ENCODE measurements at regions not wholly inside any gene's neighbourhood (a gene's known extent, or its start where the extent isn't known, plus 50 kb on each side); places are given as distances from the start of the nearest gene placed in this dataset.

- no peak for TF ChIP-seq CTCF (IDR thresholded peaks at IDR 0.05; ENCODE audit: control insufficient read depth, extremely low read depth, insufficient read depth)
- peak overlapping the region; percentile 14; the same call in 1 of the 2 replicates for H3K4me3 ChIP-seq (ENCODE audit: low read depth, low read length)
- DNase-seq (ENCODE audit: low read depth) = peak; percentile 50
These were observed 140.4 kb downstream of the TUSC1 start for GRCh38 chr9:25537808-25538207.

DNA sequence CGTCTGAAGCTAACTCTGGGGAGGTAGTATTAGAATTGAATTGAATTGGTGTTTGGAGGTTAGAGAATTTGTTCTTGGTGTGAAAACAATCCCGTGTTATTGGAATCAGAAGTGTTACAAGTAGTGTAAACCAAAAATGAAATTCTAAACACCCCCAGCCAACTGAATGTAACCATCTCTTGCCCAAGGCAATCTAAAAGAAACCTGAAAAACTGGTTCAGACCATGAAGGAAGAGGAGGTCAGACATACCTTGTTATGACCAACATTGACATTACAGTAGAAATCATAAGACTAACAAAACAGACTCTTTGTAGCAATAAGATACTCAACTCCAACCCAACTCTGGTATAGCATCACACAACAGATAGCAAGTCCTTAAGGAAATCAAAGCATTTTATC is 159.0 kb downstream of the TUSC1 start:
- peak; percentile 50 for DNase-seq (ENCODE audit: low read depth)
- TF ChIP-seq CTCF (IDR thresholded peaks at IDR 0.05; ENCODE audit: control insufficient read depth, extremely low read depth, insufficient read depth) = no peak
- H3K4me3 ChIP-seq (ENCODE audit: low read depth, low read length) = no peak overlapping the region

DNA sequence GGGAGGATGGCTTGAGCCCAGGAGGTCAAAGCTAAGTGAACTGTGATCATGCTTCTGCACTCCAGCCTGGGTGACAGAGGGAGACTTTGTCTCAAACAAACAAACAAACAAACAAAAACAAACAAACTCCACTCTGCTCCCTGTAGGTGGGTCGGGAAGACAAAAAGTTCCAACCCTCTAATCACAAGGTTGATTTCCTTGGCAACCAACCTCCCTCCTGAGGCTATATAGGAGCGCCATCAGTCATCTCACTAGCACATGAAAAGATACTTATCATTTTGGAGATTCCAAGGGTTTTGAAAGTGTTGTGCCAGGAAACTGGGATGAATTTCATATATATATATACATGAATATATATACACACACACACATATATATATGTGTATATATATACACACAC is 160.5 kb downstream of the TUSC1 start:
- TF ChIP-seq CTCF (IDR thresholded peaks at IDR 0.05; ENCODE audit: control insufficient read depth, extremely low read depth, insufficient read depth) = no peak
- no peak for DNase-seq (ENCODE audit: low read depth)
- no peak overlapping the region for H3K4me3 ChIP-seq (ENCODE audit: low read depth, low read length)

GRCh38 chr9:25513509-25514033 is 164.7 kb downstream of the TUSC1 start:
- no peak for DNase-seq (ENCODE audit: low read depth)

DNA sequence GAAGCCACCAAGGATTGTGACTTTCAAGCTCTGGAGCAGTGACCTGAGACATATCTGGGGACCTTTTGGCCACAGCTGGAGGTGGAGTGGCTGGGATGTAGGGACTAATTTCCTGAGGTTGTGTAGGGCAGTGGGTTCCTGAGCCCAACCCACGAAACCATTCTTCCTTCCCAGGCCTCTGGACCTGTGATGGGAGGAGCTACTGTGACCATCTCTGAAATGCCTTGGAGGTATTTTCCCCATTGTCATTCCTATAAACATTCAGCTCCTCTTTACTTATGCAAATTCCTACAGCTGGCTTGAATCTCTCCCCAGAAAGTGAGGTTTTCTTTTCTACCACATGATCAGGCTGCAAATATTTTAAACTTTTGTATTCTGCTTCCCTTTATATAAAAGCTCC is 172.6 kb downstream of the TUSC1 start:
- TF ChIP-seq CTCF (IDR thresholded peaks at IDR 0.05; ENCODE audit: control insufficient read depth, extremely low read depth, insufficient read depth) = no peak
- no peak for DNase-seq (ENCODE audit: low read depth)
- H3K4me3 ChIP-seq (ENCODE audit: low read depth, low read length) = no peak overlapping the region

More at GRCh38 chr9:25513509-25514033, 164.7 kb downstream of the TUSC1 start:
- no peak overlapping the region for H3K4me3 ChIP-seq (ENCODE audit: low read depth, low read length)
- TF ChIP-seq CTCF (IDR thresholded peaks at IDR 0.05; ENCODE audit: control insufficient read depth, extremely low read depth, insufficient read depth) = no peak

DNA sequence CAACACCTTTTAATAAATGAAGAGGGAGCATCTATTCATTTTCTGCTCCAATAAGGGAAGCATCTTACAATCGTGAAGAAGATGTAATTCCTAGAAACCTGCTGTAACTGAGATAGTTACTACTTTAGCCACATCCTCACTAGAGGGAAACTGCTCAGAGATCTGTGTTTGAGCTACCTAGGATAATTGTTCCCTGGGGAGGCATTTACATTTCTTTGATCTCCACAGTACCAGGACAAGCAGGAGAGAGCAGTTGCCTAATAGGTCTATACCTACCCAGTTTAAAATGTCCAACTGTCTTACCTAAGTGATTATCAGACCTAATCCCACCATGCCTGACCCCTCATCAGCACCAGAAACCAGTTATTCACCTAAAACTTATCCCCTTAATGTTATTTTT is 196.9 kb downstream of the TUSC1 start:
- DNase-seq (ENCODE audit: low read depth) = no peak
- no peak overlapping the region for H3K4me3 ChIP-seq (ENCODE audit: low read depth, low read length)
- no peak for TF ChIP-seq CTCF (IDR thresholded peaks at IDR 0.05; ENCODE audit: control insufficient read depth, extremely low read depth, insufficient read depth)

DNA sequence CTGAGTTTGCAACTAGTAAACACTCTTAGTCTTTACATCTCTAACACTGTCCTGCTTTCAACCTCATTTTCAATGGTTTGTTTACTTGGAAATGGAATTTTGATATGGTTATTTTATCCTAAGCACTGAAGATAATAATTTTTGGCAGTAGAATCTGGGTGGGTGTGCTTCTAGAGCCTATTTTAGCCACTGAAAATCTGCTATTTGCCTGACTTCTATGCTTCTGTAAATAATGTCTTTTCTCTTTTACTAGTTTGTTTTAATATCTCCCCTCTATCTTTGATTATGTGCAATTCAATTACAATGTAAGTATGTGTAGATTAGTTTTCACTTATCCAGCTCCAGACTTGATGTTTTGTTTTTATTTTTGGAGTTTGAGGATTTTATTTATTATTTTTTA is 197.5 kb downstream of the TUSC1 start:
- H3K4me3 ChIP-seq (ENCODE audit: low read depth, low read length) = no peak overlapping the region
- TF ChIP-seq CTCF (IDR thresholded peaks at IDR 0.05; ENCODE audit: control insufficient read depth, extremely low read depth, insufficient read depth) = no peak
- no peak for DNase-seq (ENCODE audit: low read depth)

Measured in LNCaP clone FGC (cell line).